ENCODE measurements at regions not wholly inside any gene's neighbourhood (a gene's known extent, or its start where the extent isn't known, plus 50 kb on each side); places are given as distances from the start of the nearest gene placed in this dataset.

- TF ChIP-seq CTCF (IDR thresholded peaks at IDR 0.05) (no peak), SP1 (CRISPR knock-in tag; conservative IDR thresholded peaks at IDR 0.05) (no peak), RELA (CRISPR knock-in tag; IDR thresholded peaks at IDR 0.05; ENCODE audit: borderline replicate concordance) (no peak)
Observed at GRCh38 chr3:87973906-87974305, 84.9 kb downstream of the CGGBP1 start.
